Heart left ventricle (tissue), 13 donors: ENCODE measurements at regions not wholly inside any gene's neighbourhood (a gene's known extent, or its start where the extent isn't known, plus 50 kb on each side); places are given as distances from the start of the nearest gene placed in this dataset.

ENCODE experiments used
- POLR2A ChIP-seq, 2 donors: fragments of 450-650 bp; IDR thresholded peaks; one replicate each; pipeline ENCODE4 v1.6.1; 2017; ENCODE audit warnings: antibody characterized with exemption in 2 of 2, mild to moderate bottlenecking in 2 of 2, moderate library complexity in 2 of 2
- TF ChIP-seq, protein P1 (sequence below), 12 donors: fragments of 200-600 bp; sonication (generic) in 4 of 12; IDR thresholded peaks; one replicate each; pipeline versions ENCODE4 v1.5.0 to v1.8.0; 2018 to 2022; ENCODE audit warnings: antibody characterized with exemption in 12 of 12, mild to moderate bottlenecking in 5 of 12
- donor health status: ischemic (EF 13 %, LVEDD 7.1; RV severe dilation, severe dysfunction).
- donor health status: DM: no; HTN: yes; CAD: no.
- donor health status: DM: no; HTN: no; CAD: no.
- donor health status: ischemic (EF 25% LVEDD 6.9; RV normal size, moderate dysfunction).
- donor health status: ischemic (EF 25% LVEDD 5.7; RV mildly dilated, moderate dysfunction).
- donor health status: ischemic (EF 35%, LVEDD 5.7; RV mildly dilated, moderate dysfunction).
- donor health status: nonischemic (EF 11% LVEDD 7.7; RV severe dilation, severe dysfunction).
- donor health status: DM: yes; HTN: yes; CAD: no.
- donor health status: PGD.
- donor health status: ischemic (EF 29% LVEDD 5.4; RV normal size, mild dysfunction).
- donor health status: nonischemic (EF 23%, LVEDD 6.1; RV moderate dilation, normal function).

DNA sequence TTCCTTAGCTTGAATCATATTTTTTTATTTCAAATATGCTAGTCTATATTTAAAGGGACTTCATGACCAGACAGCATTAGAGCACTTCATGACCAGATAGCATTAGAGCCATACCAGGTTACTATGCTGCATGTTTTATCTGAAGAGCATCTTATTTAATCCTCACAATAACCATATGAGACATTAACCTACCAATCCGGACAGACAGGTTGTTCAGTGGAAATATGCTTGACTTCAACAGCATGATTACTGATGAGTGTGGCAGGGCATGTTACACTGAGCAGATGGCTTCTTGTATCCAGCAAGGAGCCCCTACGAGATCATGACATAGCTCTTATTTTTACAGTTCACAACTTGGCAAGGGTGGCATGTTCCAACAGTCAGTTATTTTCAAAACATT is 85.0 kb upstream of the KCTD3 start:
- TF ChIP-seq, protein P1, sequence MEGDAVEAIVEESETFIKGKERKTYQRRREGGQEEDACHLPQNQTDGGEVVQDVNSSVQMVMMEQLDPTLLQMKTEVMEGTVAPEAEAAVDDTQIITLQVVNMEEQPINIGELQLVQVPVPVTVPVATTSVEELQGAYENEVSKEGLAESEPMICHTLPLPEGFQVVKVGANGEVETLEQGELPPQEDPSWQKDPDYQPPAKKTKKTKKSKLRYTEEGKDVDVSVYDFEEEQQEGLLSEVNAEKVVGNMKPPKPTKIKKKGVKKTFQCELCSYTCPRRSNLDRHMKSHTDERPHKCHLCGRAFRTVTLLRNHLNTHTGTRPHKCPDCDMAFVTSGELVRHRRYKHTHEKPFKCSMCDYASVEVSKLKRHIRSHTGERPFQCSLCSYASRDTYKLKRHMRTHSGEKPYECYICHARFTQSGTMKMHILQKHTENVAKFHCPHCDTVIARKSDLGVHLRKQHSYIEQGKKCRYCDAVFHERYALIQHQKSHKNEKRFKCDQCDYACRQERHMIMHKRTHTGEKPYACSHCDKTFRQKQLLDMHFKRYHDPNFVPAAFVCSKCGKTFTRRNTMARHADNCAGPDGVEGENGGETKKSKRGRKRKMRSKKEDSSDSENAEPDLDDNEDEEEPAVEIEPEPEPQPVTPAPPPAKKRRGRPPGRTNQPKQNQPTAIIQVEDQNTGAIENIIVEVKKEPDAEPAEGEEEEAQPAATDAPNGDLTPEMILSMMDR (IDR thresholded peaks at IDR 0.05), result no peak
- no peak for TF ChIP-seq POLR2A (IDR thresholded peaks at IDR 0.05)
